ENCODE measurements at regions not wholly inside any gene's neighbourhood (a gene's known extent, or its start where the extent isn't known, plus 50 kb on each side); places are given as distances from the start of the nearest gene placed in this dataset.

- no peak for DNase-seq
Measured at GRCh38 chr3:124512881-124513609, 217.2 kb upstream of the UMPS start.

GRCh38 chr3:124513610-124513997 lies 216.6 kb upstream of the UMPS start:
- DNase-seq: no peak

GRCh38 chr3:124514683-124515082 lies 215.6 kb upstream of the UMPS start:
- DNase-seq: no peak

GRCh38 chr3:124516333-124516732 lies 213.9 kb upstream of the UMPS start:
- DNase-seq: no peak

GRCh38 chr3:124517306-124517705 lies 212.9 kb upstream of the UMPS start:
- no peak for DNase-seq

- DNase-seq: no peak
Measured at GRCh38 chr3:124518350-124518749, 211.9 kb upstream of the UMPS start.

GRCh38 chr3:124519591-124520194 lies 210.6 kb upstream of the UMPS start:
- no peak for DNase-seq

GRCh38 chr3:124520970-124521369 lies 209.3 kb upstream of the UMPS start:
- no peak for DNase-seq

- no peak for DNase-seq
Measured at GRCh38 chr3:124522082-124522625, 208.1 kb upstream of the UMPS start.

- DNase-seq: no peak
Measured at GRCh38 chr3:124526601-124527000, 203.7 kb upstream of the UMPS start.

- DNase-seq: no peak
Measured at GRCh38 chr3:124529826-124530571, 200.3 kb upstream of the UMPS start.

- DNase-seq: no peak
Measured at GRCh38 chr3:124530916-124531315, 199.3 kb upstream of the UMPS start.

- no peak for DNase-seq
Measured at GRCh38 chr3:124532071-124532470, 198.2 kb upstream of the UMPS start.

GRCh38 chr3:124535306-124535705 lies 194.9 kb upstream of the UMPS start:
- DNase-seq: no peak

GRCh38 chr3:124540550-124541211 lies 189.6 kb upstream of the UMPS start:
- no peak for DNase-seq

- no peak for DNase-seq
Measured at GRCh38 chr3:124542214-124542869, 187.9 kb upstream of the UMPS start.

- no peak for DNase-seq
Measured at GRCh38 chr3:124545891-124546290, 184.4 kb upstream of the UMPS start.

GRCh38 chr3:124552224-124552623 lies 178.0 kb upstream of the UMPS start:
- no peak for DNase-seq

GRCh38 chr3:124553178-124553577 lies 177.1 kb upstream of the UMPS start:
- no peak for DNase-seq

GRCh38 chr3:124556636-124557035 lies 173.6 kb upstream of the UMPS start:
- DNase-seq: no peak

GRCh38 chr3:124557433-124558232 lies 172.6 kb upstream of the UMPS start:
- DNase-seq: no peak

Measured in stimulated activated CD8-positive, alpha-beta memory T cell treated with anti-CD3 and anti-CD28 coated beads, Interleukin-4, amount 100 ng/mL, for 48 hours (primary cell).